Neural cell (in vitro differentiated cells): ENCODE measurements at regions not wholly inside any gene's neighbourhood (a gene's known extent, or its start where the extent isn't known, plus 50 kb on each side); places are given as distances from the start of the nearest gene placed in this dataset.

Experiments
- EP300 ChIP-seq: fragments of 450-650 bp; conservative IDR thresholded peaks from 2 replicates; pipeline ENCODE4 v1.6.1; 2014; ENCODE audit warnings: antibody characterized with exemption, mild to moderate bottlenecking, moderate library complexity; ENCODE audit not compliant: poor library complexity, severe bottlenecking
- EZH2 ChIP-seq: fragments of 200-600, 300-800 bp; shearing (Covaris generic), sonication (generic); IDR thresholded peaks from 2 replicates; pipeline ENCODE4 v1.6.1; 2014; ENCODE audit warnings: antibody characterized with exemption, low read length, borderline replicate concordance, mild to moderate bottlenecking; ENCODE audit not compliant: insufficient read depth, poor library complexity, severe bottlenecking
- MXI1 ChIP-seq: fragments of 450-650 bp; conservative IDR thresholded peaks from 2 replicates; pipeline ENCODE4 v1.6.1; 2014; ENCODE audit warnings: antibody characterized with exemption, mild to moderate bottlenecking; ENCODE audit not compliant: poor library complexity, severe bottlenecking
- POLR2AphosphoS5 ChIP-seq: IDR thresholded peaks from 2 replicates; pipeline ENCODE4 v1.6.1; 2012
- RAD21 ChIP-seq: fragments of 450-650 bp; conservative IDR thresholded peaks from 2 replicates; pipeline ENCODE4 v1.6.1; 2014; ENCODE audit warnings: antibody characterized with exemption, mild to moderate bottlenecking, moderate library complexity
- SMC3 ChIP-seq: fragments of 450-650 bp; conservative IDR thresholded peaks from 2 replicates; pipeline ENCODE4 v1.6.1; 2014; ENCODE audit warnings: antibody characterized with exemption, mild to moderate bottlenecking, moderate library complexity; ENCODE audit not compliant: poor library complexity
- TAF1 ChIP-seq: IDR thresholded peaks from 2 replicates; pipeline ENCODE4 v1.6.1; 2012; ENCODE audit warnings: low read depth
- TF ChIP-seq, protein P1 (sequence below): fragments of 450-650 bp; IDR thresholded peaks from 2 replicates; pipeline ENCODE4 v1.5.1; 2014; ENCODE audit warnings: antibody characterized with exemption, mild to moderate bottlenecking, moderate library complexity; ENCODE audit not compliant: poor library complexity, severe bottlenecking
- TF ChIP-seq, protein P2 (sequence below): IDR thresholded peaks from 2 replicates; pipeline ENCODE4 v1.6.1; 2012; ENCODE audit warnings: borderline replicate concordance

DNA sequence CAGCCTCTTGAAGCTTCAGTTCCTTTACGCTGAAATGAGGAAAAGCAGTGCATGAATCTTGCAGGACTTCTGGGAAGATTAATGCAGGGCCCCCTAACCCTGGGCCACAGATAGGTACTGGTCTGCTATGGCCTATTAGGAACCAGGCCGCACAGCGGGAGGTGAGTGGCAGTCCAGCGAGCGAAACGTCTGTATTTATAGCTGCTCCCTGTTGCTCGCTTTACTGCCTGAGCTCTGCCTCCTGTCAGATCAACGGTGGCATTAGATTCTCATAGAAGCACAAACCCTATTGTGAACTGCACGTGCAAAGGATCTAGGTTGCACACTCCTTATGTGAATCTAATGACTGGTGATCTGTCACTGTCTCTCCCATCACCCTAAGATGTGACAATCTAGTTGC is 130.2 kb downstream of the CHRM3 start:
- TF ChIP-seq TAF1 (no peak), EZH2 (no peak), POLR2AphosphoS5 (peak; percentile 24), RAD21 (no peak), EP300 (no peak), SMC3 (no peak), MXI1 (no peak)
- TF ChIP-seq, protein P1, sequence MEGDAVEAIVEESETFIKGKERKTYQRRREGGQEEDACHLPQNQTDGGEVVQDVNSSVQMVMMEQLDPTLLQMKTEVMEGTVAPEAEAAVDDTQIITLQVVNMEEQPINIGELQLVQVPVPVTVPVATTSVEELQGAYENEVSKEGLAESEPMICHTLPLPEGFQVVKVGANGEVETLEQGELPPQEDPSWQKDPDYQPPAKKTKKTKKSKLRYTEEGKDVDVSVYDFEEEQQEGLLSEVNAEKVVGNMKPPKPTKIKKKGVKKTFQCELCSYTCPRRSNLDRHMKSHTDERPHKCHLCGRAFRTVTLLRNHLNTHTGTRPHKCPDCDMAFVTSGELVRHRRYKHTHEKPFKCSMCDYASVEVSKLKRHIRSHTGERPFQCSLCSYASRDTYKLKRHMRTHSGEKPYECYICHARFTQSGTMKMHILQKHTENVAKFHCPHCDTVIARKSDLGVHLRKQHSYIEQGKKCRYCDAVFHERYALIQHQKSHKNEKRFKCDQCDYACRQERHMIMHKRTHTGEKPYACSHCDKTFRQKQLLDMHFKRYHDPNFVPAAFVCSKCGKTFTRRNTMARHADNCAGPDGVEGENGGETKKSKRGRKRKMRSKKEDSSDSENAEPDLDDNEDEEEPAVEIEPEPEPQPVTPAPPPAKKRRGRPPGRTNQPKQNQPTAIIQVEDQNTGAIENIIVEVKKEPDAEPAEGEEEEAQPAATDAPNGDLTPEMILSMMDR = no peak
- TF ChIP-seq, protein P2, sequence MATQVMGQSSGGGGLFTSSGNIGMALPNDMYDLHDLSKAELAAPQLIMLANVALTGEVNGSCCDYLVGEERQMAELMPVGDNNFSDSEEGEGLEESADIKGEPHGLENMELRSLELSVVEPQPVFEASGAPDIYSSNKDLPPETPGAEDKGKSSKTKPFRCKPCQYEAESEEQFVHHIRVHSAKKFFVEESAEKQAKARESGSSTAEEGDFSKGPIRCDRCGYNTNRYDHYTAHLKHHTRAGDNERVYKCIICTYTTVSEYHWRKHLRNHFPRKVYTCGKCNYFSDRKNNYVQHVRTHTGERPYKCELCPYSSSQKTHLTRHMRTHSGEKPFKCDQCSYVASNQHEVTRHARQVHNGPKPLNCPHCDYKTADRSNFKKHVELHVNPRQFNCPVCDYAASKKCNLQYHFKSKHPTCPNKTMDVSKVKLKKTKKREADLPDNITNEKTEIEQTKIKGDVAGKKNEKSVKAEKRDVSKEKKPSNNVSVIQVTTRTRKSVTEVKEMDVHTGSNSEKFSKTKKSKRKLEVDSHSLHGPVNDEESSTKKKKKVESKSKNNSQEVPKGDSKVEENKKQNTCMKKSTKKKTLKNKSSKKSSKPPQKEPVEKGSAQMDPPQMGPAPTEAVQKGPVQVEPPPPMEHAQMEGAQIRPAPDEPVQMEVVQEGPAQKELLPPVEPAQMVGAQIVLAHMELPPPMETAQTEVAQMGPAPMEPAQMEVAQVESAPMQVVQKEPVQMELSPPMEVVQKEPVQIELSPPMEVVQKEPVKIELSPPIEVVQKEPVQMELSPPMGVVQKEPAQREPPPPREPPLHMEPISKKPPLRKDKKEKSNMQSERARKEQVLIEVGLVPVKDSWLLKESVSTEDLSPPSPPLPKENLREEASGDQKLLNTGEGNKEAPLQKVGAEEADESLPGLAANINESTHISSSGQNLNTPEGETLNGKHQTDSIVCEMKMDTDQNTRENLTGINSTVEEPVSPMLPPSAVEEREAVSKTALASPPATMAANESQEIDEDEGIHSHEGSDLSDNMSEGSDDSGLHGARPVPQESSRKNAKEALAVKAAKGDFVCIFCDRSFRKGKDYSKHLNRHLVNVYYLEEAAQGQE = no peak
